GM12891 (cell line): ENCODE measurements at regions not wholly inside any gene's neighbourhood (a gene's known extent, or its start where the extent isn't known, plus 50 kb on each side); places are given as distances from the start of the nearest gene placed in this dataset.

Experiments used
- POLR2A ChIP-seq: IDR thresholded peaks from 2 replicates; pipeline ENCODE4 v1.6.1; 2011; ENCODE audit warnings: low read depth, low read length, control low read depth
- POLR2AphosphoS5 ChIP-seq: IDR thresholded peaks from 2 replicates; pipeline ENCODE4 v1.6.1; 2011; ENCODE audit warnings: low read depth, low read length, control low read depth
- SPI1 ChIP-seq: IDR thresholded peaks from 2 replicates; pipeline ENCODE4 v1.6.1; 2011; ENCODE audit warnings: low read depth, low read length, control low read depth
- TAF1 ChIP-seq: IDR thresholded peaks from 2 replicates; pipeline ENCODE4 v1.6.1; 2011; ENCODE audit warnings: low read depth, low read length, control low read depth

GRCh38 chr18:51941999-51942398 is 398.0 kb upstream of the DCC start:
- no peak for TF ChIP-seq POLR2A
- TF ChIP-seq TAF1: no peak
- TF ChIP-seq POLR2AphosphoS5: no peak
- no peak for TF ChIP-seq SPI1
